Mucosa of descending colon (tissue), 3 donors: ENCODE measurements at regions not wholly inside any gene's neighbourhood (a gene's known extent, or its start where the extent isn't known, plus 50 kb on each side); places are given as distances from the start of the nearest gene placed in this dataset.
"Not testable (repeated sequence)": the region's sequence is repeated elsewhere in the genome, so short reads cannot be mapped to it uniquely, and the experiment has no call there.

Source experiments
- ATAC-seq: fragments of 200-7000 bp; cut with Tn5 transposase; one replicate; pipeline ENCODE4 v1.9.1; 2020; ENCODE audit warnings: mild to moderate bottlenecking, moderate library complexity
- DNase-seq, 3 donors: peaks; one replicate each; pipeline ENCODE4 v3.0.0-alpha.2; 2020
- H3K36me3 ChIP-seq: fragments of 200-600 bp; one replicate; pipeline ENCODE4 v1.8.0; 2021; ENCODE audit warnings: low read depth, mild to moderate bottlenecking
- H3K4me1 ChIP-seq: fragments of 200-600 bp; one replicate; pipeline ENCODE4 v1.8.0; 2021; ENCODE audit warnings: low read depth, mild to moderate bottlenecking
- H3K4me3 ChIP-seq: fragments of 200-600 bp; one replicate; pipeline ENCODE4 v1.8.0; 2021; ENCODE audit warnings: mild to moderate bottlenecking
- H3K9me3 ChIP-seq: fragments of 200-600 bp; one replicate; pipeline ENCODE4 v1.8.0; 2021; ENCODE audit warnings: mild to moderate bottlenecking
- CTCF ChIP-seq: fragments of 200-600 bp; IDR thresholded peaks from one replicate; pipeline ENCODE4 v1.8.0; 2022; ENCODE audit warnings: antibody characterized with exemption, mild to moderate bottlenecking
- intact Hi-C, 2 donors: fragments of 100-400 bp; cut with DNase I in 1 of 2; cut with micrococcal nuclease in 1 of 2; formaldehyde crosslinking; loops; one replicate each; pipeline versions ENCODE4 v1.11.0 to v1.11.1; 2022; cut with DNase I, micrococcal nuclease
- donor health status: DM: no; HTN: no; CAD: no; lungs with moderate emphysema.
- donor health status: DM: no; HTN: no; CAD: no.
- donor health status: DM: no; HTN: yes; CAD: no.

- H3K9me3 ChIP-seq = no peaks in the 10 kb centered on the region
- TF ChIP-seq CTCF = no peak
These were observed 1100.6 kb downstream of the OTOL1 start for GRCh38 chr3:162597226-162597625.

GRCh38 chr3:162598500-162598899 is 1101.9 kb downstream of the OTOL1 start:
- H3K4me1 ChIP-seq, DNase-seq, H3K9me3 ChIP-seq, ATAC-seq, intact Hi-C loops, H3K36me3 ChIP-seq, H3K4me3 ChIP-seq: not testable (repeated sequence)

More at GRCh38 chr3:162597226-162597625, 1100.6 kb downstream of the OTOL1 start:
- ATAC-seq (no peak), DNase-seq (no peak)
- intact Hi-C loops = no loop called here
- Histone ChIP-seq H3K4me1 (no peaks in the 10 kb centered on the region), H3K36me3 (no peaks in the 10 kb centered on the region), H3K4me3 (no peak overlapping the region)

- H3K4me3 ChIP-seq, intact Hi-C loops, ATAC-seq, H3K9me3 ChIP-seq, H3K36me3 ChIP-seq, H3K4me1 ChIP-seq, DNase-seq: not testable (repeated sequence)
These were observed 1103.1 kb downstream of the OTOL1 start for GRCh38 chr3:162599742-162600141.

GRCh38 chr3:162601101-162601670 is 1104.6 kb downstream of the OTOL1 start:
- Histone ChIP-seq H3K36me3 (no peaks in the 10 kb centered on the region), H3K4me3 (no peak overlapping the region), H3K4me1 (no peaks in the 10 kb centered on the region), H3K9me3 (peaks cover 4% of the 10 kb centered on the region)
- TF ChIP-seq CTCF = no peak
- ATAC-seq = no peak
- DNase-seq = no peak
- intact Hi-C loops = no loop called here

GRCh38 chr3:162602619-162603018 is 1106.0 kb downstream of the OTOL1 start:
- H3K36me3 ChIP-seq = no peaks in the 10 kb centered on the region
- peaks cover 4% of the 10 kb centered on the region for H3K9me3 ChIP-seq
- no peak overlapping the region for H3K4me3 ChIP-seq
- TF ChIP-seq CTCF = no peak
- ATAC-seq = no peak
- no peaks in the 10 kb centered on the region for H3K4me1 ChIP-seq
- no peak for DNase-seq
- intact Hi-C loops = no loop called here

- no peak overlapping the region for H3K4me3 ChIP-seq
- DNase-seq = no peak
These were observed 1109.1 kb downstream of the OTOL1 start for GRCh38 chr3:162605651-162606204.

More at GRCh38 chr3:162605651-162606204, 1109.1 kb downstream of the OTOL1 start:
- no peak for ATAC-seq
- Histone ChIP-seq H3K9me3 (peaks cover 4% of the 10 kb centered on the region), H3K36me3 (no peaks in the 10 kb centered on the region), H3K4me1 (no peaks in the 10 kb centered on the region)
- TF ChIP-seq CTCF = no peak
- intact Hi-C loops = no loop called here
